HL-60 (cell line): ENCODE measurements at regions not wholly inside any gene's neighbourhood (a gene's known extent, or its start where the extent isn't known, plus 50 kb on each side); places are given as distances from the start of the nearest gene placed in this dataset.

Source experiments
- DNase-seq, 2 experiments: peaks; one replicate each; pipeline ENCODE4 v3.0.0-alpha.2; 2010 to 2020; ENCODE audit warnings: low read depth in 1 of 2, low spot score in 1 of 2
- H3K27ac ChIP-seq: fragments of 250-450 bp; sonication (Bioruptor Pico); replicated peaks from 2 replicates; pipeline ENCODE4 v1.5.1; 2020; ENCODE audit warnings: mild to moderate bottlenecking, moderate library complexity
- H3K27me3 ChIP-seq: fragments of 250-450 bp; sonication (Bioruptor Pico); 2 replicates; pipeline ENCODE4 v1.5.1; 2021; ENCODE audit warnings: mild to moderate bottlenecking, moderate library complexity; ENCODE audit not compliant: insufficient read depth, poor library complexity, severe bottlenecking
- H3K4me3 ChIP-seq: replicated peaks from 2 replicates; pipeline ENCODE4 v1.5.1; 2011; ENCODE audit warnings: mild to moderate bottlenecking, control low read depth, low read length; ENCODE audit not compliant: insufficient read depth
- CTCF ChIP-seq: IDR thresholded peaks from one replicate; pipeline ENCODE4 v1.5.1; 2011; ENCODE audit warnings: low read length, control low read depth, inconsistent platforms; ENCODE audit not compliant: insufficient read depth
- GABPA ChIP-seq: IDR thresholded peaks from 2 replicates; pipeline ENCODE4 v1.6.1; 2012; ENCODE audit warnings: low read depth
- POLR2AphosphoS5 ChIP-seq: IDR thresholded peaks from 2 replicates; pipeline ENCODE4 v1.6.1; 2012; ENCODE audit warnings: low read depth
- REST ChIP-seq: IDR thresholded peaks from 2 replicates; pipeline ENCODE4 v1.6.1; 2012; ENCODE audit warnings: low read depth; ENCODE audit not compliant: insufficient replicate concordance
- SPI1 ChIP-seq: IDR thresholded peaks from 2 replicates; pipeline ENCODE4 v1.6.1; 2012; ENCODE audit warnings: low read depth, mild to moderate bottlenecking, borderline replicate concordance

- Histone ChIP-seq H3K4me3 (no peak overlapping the region), H3K27me3 (peaks cover 10% of the 10 kb centered on the region), H3K27ac (no peak overlapping the region)
- TF ChIP-seq POLR2AphosphoS5 (no peak), GABPA (no peak), CTCF (no peak), SPI1 (no peak), REST (no peak)
- DNase-seq = no peak
These were observed 103.1 kb downstream of the BMP2 start for GRCh38 chr20:6870559-6870958.

GRCh38 chr20:6877633-6878032 lies 110.1 kb downstream of the BMP2 start:
- Histone ChIP-seq H3K27ac (no peak overlapping the region), H3K4me3 (no peak overlapping the region), H3K27me3 (peaks cover 2% of the 10 kb centered on the region)
- TF ChIP-seq SPI1 (no peak), GABPA (no peak), POLR2AphosphoS5 (no peak), REST (no peak), CTCF (no peak)
- no peak for DNase-seq

GRCh38 chr20:6882561-6883291 lies 115.2 kb downstream of the BMP2 start:
- no peak for DNase-seq
- Histone ChIP-seq H3K4me3 (no peak overlapping the region), H3K27ac (no peak overlapping the region), H3K27me3 (no peaks in the 10 kb centered on the region)
- TF ChIP-seq REST = no peak
- TF ChIP-seq POLR2AphosphoS5 = no peak
- no peak for TF ChIP-seq SPI1
- TF ChIP-seq GABPA = no peak
